ENCODE measurements at regions not wholly inside any gene's neighbourhood (a gene's known extent, or its start where the extent isn't known, plus 50 kb on each side); places are given as distances from the start of the nearest gene placed in this dataset.
"Not testable (repeated sequence)": the region's sequence is repeated elsewhere in the genome, so short reads cannot be mapped to it uniquely, and the experiment has no call there.

DNA sequence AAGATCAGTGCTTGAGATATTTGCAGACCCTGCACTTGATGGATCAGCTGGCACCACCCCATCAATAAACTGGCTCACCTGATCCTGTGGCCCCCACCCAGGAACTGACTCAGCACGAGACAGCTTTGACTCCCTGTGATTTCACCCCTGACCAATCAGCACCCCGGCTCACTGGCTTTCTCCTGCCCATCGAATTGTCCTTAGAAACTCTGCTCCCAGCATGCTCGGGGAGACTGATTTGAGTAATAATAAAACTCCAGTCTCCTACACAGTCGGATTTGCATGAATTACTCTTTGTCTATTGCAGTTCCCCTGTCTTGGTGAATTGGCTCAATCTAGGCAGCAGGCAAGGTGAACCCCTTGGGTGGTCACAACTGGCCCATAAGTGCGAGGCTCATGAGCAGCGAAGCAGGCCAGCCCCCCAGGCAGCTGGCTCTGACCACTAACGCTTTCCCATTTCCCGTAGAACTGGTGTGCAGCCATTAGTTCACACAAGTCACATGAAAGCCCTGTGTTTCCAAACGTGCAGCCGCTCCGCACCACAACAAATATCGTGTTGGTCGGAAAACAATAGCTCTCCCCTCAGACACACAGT is 79.6 kb downstream of the RSPH3 start:
- DNase-seq = no peak

DNA sequence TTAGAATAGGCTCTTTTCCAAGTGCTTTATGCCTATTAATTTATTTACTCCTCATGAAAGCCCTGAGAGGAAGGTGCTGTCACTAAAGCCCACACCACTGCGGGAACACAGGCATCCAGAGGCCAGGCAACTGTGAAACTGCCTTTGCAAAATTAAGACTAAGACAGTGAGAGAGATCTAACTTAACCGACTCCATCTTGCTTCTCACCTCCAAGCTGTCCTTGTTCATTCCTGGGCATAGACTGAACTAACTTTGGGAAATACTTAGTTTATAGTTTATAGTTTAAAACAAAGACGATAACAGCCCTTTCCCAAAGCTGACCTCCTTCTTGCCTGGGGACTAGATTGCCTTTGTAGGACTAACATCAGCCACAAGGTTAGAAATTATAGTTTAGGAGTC is 80.1 kb downstream of the RSPH3 start:
- DNase-seq = no peak

DNA sequence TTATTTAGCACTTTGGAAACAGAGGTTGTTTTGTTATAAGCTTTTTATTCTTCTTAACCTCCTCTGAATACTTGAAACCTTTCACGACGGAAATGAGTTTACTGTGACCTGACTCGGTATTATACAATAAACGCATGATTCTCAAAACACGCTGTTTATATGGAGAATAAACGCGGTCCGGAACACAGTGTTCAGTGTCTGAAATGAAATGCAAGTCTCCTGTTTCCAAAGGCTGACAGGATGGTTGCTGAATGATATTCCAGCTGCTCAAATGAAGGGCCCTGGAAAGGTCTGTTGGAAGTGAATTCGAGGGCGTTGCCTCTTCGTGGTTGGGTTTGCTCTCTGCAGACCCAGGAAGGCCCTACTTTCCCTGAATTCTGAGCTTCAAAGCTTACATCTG is 83.4 kb downstream of the RSPH3 start:
- peak in 2 of 3 donors; percentile 51 to 73 for DNase-seq

DNA sequence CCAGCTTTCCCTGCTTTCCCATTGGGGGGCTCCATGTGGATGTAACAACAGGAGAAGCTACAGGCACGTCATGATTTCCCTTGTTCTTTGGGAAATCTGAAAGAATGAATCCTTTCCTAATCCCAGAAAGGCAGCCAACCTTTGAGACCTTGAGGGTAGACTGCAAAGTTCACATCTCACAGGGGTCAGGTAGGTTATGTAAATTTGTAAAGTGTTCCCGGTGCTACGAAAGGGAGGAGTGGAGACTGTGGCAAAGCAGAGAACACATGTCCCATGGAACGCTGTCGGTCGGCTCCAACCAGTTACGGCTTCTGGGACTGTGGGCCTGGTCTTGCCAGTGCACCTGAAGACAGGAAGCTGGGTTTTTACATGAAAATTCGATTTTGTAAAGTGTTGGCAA is 85.1 kb downstream of the RSPH3 start:
- no peak for DNase-seq

DNA sequence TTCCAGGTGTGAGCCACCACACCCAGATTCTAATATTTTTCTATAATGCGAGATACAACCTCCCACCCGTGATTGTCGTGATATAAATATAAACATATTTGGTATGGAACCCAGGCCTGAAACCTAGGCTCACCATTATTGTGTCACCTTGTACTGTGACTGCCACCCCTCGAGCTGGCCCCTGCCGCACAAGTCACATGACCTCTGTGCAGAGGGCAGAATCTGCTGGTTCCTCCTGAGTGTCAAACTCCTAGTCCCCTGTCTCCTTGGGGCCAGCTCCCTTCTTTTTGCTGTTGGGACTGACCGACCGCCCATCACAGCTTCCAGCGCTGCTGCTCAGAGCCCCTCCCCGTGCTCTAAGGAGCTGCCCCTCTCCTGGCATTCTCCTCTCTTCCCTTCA is 86.4 kb downstream of the RSPH3 start:
- no peak for DNase-seq

DNA sequence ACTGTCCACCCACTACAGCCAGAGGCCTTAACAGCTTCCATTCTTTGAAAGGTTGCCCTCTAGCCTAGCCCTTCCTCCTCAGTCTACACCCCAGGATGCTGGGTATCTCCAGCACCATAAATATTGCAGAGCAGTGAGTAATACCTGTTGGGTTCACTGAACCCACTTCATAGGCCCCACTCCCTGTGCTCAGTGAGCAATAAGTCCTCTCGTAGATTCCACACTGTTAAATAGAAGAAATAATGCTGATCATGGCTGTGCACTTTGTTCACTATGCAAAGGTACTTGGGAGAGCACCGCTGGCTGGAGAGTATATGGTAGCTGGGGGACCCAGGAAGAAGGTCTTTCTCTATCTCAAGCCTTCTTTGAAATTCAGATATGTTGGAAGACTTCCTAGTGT is 87.3 kb downstream of the RSPH3 start:
- DNase-seq = no peak

DNA sequence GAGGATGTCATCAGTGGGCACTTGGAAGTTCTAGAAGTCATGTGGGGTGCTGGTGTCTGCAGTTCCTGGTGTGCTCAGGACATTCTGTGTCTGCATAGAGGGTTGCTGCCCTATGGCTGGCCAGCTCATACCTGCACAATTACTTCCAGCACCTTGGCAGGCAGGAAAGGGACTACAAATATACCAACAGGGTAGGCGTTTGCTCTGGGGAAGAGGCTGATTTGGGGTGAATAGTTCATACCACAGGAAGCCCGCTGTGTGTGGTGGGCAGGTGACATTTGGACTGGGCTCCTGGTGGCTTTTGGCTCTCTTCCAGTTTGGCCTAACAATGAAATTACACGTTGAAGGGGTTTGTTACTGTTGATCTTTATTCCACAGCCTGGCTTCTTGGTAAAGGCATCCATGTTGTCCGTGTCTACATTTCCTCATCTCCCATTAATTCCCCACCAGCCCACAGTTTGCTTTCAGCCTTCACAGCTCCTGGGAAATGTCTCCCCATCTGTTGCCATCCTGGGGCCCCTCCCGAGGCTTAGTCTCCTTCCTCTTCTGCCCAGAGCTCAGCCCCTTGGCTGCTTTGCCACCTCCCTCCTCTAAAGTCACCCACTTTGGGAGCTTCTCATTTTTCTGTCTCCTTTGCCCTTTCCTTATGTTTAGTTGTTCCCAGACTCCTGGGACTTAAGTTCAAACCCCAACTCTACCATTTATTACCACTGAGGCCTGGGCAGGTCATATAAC is 88.1 kb downstream of the RSPH3 start:
- no peak for DNase-seq

DNA sequence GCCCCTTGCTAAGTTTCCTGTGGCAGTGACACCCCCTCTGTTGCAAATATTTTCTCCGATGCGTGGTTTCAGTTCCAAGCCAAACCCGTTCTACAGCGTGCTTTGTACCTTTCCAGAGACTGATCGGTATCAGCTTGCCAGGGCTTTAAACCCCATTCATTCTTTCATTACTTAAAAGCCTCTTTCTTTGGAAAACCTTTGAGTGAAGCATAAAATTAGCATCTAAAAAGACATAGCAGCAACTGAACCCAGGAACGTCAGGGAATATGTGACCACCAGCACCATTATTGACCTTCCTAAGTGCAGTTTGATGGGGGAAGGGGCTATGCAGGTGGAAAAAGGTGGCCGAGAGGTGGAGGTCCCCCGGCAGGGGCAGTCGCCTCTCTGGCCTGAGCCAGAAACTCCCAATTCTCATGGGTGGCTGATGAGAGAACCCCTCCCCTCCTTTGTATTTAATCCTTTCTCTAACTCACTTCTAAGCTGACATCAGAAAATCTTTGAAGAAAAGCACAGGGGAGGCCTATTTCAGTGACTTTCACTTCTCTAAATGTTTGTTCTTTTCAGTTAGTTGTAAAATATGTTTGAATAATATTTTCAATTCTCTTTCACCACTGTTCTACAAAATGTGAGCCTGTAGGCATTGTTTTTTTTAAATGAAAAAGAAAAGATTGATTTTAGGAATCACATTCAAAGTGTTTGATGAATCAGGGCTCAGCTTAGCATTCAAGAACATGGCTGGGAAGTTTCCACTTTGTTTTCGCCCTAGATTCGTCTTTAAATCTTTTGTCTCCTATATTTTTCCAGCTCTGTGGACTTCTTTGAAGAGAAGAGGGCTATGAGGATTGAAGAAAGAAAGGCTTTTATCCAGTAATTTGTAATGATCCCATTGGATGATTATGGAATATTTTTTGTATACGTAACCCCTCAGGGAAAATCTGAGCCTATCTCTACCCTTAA is 89.2 kb downstream of the RSPH3 start:
- no peak for DNase-seq

DNA sequence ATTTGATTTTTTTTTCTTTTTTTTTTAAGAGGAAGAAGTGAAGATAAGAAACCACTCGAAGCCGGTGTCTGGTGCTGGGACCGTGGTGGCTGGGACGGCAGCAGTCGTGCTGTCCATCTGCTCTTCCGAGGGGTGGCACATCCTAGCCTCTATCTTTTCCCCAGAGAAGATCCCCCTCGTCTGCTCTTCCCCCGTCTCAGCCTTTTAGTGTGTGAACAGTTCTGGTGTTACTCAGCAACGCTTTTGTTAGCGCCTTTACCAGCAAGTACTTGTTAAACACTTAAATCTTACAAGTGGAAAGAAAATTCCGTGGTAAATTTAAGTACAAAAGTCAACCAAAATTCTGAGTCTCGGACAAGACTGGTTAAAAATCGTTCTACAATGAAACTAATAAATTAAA is 90.1 kb downstream of the RSPH3 start:
- no peak for DNase-seq

DNA sequence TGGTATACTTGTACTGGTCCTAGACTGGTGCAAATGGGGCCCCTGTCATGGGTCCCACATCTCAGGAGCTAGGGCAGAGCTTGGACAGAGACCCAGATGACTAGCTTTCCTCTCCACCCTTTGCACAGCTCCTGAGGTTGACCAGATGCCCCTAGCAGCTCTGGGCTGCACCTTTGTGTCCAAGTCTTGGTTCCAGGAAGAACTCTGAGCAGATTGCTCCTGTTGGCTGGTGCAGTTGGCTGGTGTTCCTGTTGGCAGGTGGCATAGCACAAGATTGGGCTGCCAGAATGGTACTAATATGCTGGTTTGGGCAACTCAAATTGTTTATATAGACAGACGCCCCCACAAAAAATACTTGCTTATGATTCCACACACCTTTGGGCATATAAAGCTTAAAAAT is 89.4 kb upstream of the EZR start:
- no peak for DNase-seq

DNA sequence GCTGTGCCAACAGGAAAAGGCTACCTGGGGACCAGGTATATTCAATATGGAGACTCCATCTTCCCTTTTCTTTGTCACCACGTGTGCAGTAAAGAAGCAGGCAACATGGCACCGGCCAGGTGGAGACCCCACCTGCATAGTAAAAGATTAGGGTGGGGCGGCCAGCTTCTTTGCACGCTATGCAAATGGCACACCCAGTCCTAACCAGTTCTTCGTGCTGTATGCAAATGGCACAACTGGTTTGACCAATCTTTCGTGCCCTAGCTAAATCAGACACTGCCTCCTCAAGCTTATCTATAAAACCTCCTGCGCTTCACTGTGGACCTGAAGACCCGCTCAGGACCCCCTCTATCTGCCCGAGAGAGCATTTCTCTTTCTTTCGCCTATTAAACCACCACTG is 88.8 kb upstream of the EZR start:
- DNase-seq = no peak

DNA sequence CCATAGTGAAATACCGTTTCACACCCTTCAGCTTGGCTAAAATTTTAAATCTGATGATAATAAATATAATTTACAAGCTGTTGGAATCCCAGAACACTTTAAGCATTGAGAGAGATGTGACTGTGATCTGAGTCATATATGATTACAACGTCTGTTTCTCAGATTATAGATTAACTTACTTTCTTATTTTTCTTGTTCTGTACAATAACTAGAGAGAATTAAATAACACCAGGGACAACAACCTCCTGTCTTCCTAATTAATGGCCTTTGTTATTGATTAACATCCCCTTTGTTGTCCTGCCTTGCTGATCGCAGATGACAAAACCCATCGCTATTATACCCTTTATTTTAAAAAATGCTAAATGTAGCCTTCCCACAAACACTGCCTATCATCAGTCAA is 87.8 kb upstream of the EZR start:
- no peak for DNase-seq

DNA sequence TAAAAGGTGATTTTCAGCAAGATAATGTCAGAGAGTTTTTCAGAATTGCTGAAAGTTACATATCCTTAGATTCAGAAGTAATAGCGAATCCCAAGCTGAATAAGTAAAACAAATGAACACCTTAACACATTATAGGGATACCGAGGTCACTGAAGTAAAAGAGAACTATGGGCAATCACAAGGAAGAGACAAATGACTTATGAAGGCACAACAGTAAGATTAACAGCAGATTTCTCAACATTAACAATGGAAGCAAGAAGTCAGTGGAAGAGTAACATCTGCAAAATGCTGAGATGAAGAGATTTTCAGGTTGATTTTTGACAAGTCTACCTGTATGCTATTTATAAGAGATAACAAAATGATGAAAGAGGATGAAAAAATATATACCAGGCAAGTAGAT is 86.1 kb upstream of the EZR start:
- no peak for DNase-seq

DNA sequence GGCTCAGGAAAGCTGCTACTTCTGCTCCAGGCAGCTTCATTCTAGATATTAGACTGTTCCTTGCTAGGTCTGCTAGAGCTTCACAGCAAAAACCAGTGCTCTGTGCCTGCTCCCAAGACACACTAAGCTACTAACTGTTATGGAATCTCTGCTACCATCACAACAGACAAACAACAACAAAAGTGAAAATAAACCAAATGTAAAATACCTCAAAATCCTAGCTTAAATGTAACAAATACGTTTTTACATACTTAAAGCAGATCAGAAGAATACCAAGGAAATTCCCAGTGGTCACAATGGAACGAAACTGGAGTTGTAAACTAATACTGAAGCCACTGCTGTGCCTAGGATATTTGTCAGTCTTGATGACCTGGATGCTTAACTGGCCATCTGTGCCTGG is 84.6 kb upstream of the EZR start:
- DNase-seq = no peak

DNA sequence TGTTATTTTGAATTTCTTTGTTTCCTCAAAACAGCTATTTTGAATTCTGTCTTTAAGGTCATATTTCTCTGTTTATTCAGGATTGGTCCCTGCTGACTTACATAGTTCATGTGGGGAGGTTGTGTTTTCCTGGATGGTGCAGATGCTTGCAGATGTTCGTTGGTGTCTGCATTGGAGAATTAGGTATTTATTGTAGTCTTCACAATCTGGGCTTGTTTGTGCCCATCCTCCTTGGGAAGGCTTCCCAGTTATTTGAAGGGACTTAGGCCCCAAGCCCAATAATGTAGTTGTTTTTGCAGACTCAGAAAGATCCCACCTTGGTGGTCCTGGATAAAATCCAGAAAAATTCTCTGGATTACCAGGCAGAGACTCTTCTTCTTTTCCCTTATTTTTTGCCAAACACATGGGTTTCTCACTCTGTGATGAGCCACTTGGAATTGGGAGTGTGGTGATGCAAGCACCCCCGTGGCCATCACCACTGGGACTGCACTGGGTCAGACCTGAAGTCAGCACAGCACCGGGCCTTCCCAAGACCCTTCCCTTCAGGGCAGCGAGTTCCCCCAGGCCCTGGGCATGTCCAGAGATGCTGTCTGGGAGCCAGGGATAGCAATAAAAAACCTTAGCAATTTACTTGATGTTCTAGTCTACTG is 81.6 kb upstream of the EZR start:
- DNase-seq = peak in 1 of 3 donors; percentile 50

DNA sequence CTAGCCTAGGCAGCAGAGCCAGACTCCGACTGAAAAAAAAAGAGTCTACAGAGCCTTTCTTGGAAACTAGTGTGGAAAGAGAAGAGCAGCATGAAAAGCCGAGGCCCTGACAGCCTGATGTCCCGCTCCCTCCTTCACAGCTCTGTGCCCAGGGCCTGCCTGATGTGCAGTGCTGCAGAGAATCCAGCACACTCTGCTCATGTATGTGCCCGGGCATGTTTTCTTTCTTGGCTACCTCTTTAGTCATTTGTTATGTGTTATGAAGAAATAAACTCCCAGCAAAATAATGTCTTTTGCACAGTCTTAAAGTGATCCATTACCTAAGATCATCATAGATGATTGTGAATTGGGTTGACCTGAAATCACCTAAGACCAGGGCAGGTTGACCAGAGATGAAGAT is 78.1 kb upstream of the EZR start:
- DNase-seq = no peak

DNA sequence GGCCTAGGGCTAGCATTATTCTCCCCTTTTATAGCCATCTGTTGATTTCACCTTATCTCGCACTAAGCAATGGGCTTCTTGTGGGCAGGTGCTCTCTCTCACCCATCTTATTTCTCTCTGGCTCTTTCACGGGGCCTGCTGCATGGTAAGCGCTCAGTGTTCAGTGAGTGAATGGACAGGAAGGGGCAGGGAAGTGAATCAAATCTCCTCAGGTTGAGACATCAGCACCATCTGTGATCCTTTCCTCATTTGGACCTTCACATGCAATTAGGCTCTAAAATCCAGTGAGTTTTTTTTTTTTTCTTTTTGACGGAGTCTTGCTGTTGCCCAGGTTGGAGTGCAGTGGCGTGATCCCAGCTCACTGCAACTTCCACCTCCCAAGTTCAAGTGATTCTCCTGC is 76.5 kb upstream of the EZR start:
- no peak for DNase-seq

DNA sequence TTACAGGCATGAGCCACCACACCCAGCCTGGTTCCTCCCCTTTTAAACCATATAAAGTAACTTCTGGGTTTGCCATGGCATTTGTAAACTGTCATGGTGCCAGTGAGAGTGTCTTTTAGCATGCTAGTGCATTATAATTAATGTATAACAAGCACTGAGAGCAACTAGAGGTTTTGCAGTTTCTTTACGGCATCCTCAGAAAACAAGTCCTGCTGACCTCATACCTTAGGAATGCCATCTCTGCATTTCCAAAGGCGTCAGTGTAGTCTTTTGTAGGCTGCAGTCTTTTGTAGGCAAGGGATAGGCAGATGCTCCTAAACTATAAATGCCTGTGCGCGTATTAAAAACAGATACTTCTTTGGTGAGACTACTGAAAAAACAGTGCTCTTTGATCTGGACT is 75.0 kb upstream of the EZR start:
- DNase-seq = peak; percentile 35 to 74 (median 59)

DNA sequence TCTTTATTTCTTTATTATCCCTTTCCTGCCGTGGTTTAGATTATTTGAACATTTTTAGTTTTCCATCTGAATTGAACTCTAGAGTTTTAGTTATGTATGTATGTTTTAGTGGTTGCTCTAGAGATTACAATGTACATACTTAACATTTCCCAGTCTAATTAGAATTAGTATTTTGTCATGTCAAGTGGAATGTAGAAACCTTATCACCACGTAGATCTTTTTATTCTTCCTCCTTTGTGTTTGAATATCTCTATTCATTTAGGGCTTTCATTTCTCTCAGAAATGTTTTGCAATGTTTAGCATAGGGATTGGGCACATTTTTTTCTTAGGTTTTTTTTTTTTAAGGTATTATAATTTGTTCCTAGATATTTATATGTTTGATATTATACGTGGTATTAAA is 73.1 kb upstream of the EZR start:
- no peak for DNase-seq

DNA sequence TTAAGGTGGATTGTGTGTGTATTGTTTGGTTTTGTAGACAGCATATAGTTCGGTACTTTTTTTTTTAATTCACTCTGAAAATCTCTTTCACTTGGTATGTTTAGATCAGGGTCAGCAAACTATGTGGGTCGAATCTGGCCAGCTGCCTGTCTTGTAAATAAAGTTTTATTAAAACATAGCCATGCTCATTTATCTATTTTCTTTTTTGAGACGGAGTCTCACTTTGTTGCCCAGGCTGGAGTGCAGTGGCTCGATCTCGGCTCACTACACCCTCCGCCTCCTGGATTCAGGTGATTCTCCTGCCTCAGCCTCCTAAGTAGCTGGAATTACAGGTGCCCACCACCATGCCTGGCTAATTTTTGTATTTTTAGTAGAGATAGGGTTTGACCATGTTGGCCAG is 72.4 kb upstream of the EZR start:
- DNase-seq = not testable (repeated sequence)

DNA sequence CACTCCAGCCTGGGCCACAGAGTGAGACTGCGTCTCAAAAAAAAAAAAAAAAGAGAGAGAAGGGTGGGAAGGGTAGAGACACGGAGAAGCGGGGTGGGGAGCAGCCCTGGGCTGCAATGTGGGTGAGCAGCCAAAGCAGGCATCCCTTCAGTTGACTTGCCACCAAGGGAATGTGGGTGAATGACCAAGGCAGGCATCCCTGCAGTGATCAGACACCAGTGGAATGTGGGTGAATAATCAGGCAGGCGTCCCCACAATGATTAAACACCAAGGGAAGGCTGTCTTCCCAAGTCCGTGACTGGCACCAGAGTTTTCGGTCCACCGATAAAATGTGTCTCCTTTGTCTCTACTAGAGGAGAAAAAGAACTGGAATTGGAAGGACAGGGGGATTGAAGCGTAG is 69.0 kb upstream of the EZR start:
- not testable (repeated sequence) for DNase-seq

DNA sequence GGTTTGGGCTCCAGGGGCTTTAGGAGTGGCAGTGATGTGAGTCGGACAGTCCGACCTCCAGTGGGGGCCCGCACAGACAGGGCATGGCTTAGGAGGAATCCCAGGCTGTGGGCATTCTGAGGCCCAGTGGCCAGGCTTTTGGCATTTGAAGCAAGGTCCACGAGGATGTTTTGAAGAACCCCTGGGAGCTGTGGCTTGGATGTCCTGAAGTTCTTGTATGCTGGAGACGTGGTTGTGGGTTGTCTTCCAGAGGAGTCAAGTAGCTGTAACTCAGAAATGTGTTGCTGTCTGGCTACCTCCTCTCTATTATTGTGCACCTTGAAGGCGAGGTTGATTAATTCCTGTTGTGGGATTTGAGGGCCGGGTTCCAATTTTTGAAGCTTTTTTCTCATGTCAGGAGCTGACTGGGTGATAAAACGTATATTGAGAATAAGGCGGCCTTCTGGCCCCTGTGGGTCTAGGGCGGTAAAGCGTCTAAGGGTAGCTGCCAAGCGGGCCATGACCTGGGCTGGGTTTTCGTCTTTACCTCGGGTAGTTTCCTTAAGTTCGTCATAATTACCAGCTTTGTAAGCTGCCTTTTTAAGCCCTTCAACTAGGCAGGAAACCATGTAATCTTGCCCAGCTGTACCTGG is 67.3 kb upstream of the EZR start:
- DNase-seq = not testable (repeated sequence)

Data from muscle of back (tissue), 3 donors.